Sigmoid colon (tissue), 4 donors: ENCODE measurements at regions not wholly inside any gene's neighbourhood (a gene's known extent, or its start where the extent isn't known, plus 50 kb on each side); places are given as distances from the start of the nearest gene placed in this dataset.

Experiments
- CTCF ChIP-seq, 4 experiments: fragments of 450-650 bp in 3 of 4; fragments of 200-600 bp in 1 of 4; IDR thresholded peaks; one replicate each; pipeline ENCODE4 v1.5.1; 2016 to 2019; ENCODE audit warnings: antibody characterized with exemption in 4 of 4, mild to moderate bottlenecking in 3 of 4, moderate library complexity in 2 of 4
- EP300 ChIP-seq, 4 donors: sonication (generic); formaldehyde crosslinking; IDR thresholded peaks; one replicate each; pipeline ENCODE4 v1.6.1; 2017; ENCODE audit warnings: antibody characterized with exemption in 4 of 4
- POLR2A ChIP-seq, 2 donors: fragments of 450-650 bp; IDR thresholded peaks; one replicate each; pipeline ENCODE4 v1.6.1; 2016; ENCODE audit warnings: antibody characterized with exemption in 2 of 2, mild to moderate bottlenecking in 2 of 2, moderate library complexity in 2 of 2
- POLR2AphosphoS5 ChIP-seq, 4 donors: sonication (generic); formaldehyde crosslinking; IDR thresholded peaks; one replicate each; pipeline ENCODE4 v1.6.1; 2017; ENCODE audit warnings: antibody characterized with exemption in 4 of 4

DNA sequence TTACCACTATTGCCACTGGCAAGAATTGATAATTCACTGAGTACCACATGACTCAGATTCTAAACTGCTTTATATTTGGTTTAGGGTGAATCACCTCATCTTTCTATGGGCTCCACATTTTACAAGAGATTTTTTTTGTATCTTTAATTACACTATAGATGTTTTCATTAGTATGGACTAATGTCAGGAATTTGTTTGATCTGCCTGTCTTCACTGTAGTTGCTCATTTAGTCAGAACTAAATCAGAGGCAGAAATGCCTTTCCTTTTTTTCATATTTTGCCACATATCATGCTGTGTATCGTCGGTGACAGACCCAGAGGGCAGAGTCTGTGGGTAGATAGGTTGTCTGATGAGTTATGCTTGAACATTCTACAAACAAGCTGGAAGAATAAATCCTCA is 524.1 kb downstream of the METTL15 start:
- no peak for TF ChIP-seq CTCF (IDR thresholded peaks at IDR 0.05)
- no peak for TF ChIP-seq EP300 (IDR thresholded peaks at IDR 0.05)
- TF ChIP-seq POLR2A (IDR thresholded peaks at IDR 0.05): no peak
- TF ChIP-seq POLR2AphosphoS5 (IDR thresholded peaks at IDR 0.05): no peak
